ENCODE measurements at regions not wholly inside any gene's neighbourhood (a gene's known extent, or its start where the extent isn't known, plus 50 kb on each side); places are given as distances from the start of the nearest gene placed in this dataset.

- H3K9ac ChIP-seq (ENCODE audit: low read length in 2 of 2) = no peak overlapping the region
- H3K9me3 ChIP-seq (ENCODE audit: control insufficient read depth in 2 of 2, low read length in 2 of 2) = no peaks in the 10 kb centered on the region
- H3K27me3 ChIP-seq (ENCODE audit: control insufficient read depth in 1 of 2, insufficient read depth in 2 of 2, low read length in 2 of 2) = no peaks in the 10 kb centered on the region
- no peak overlapping the region for H3K27ac ChIP-seq (ENCODE audit: low read length)
- H3K36me3 ChIP-seq (ENCODE audit: control insufficient read depth in 2 of 2, insufficient read depth in 2 of 2, low read length in 2 of 2) = no peaks in the 10 kb centered on the region
- no peaks in the 10 kb centered on the region for H3K4me1 ChIP-seq (ENCODE audit: control insufficient read depth, insufficient read depth, low read length)
- H3K4me3 ChIP-seq (ENCODE audit: low read length in 2 of 2) = no peak overlapping the region
Measured at GRCh38 chr18:38619129-38619528, 1053.5 kb upstream of the CELF4 start.

GRCh38 chr18:38616306-38616705, 1050.7 kb upstream of the CELF4 start:
- Histone ChIP-seq H3K4me1 (ENCODE audit: control insufficient read depth, insufficient read depth, low read length) (no peaks in the 10 kb centered on the region), H3K27me3 (ENCODE audit: control insufficient read depth in 1 of 2, insufficient read depth in 2 of 2, low read length in 2 of 2) (no peaks in the 10 kb centered on the region), H3K27ac (ENCODE audit: low read length) (no peak overlapping the region), H3K4me3 (ENCODE audit: low read length in 2 of 2) (no peak overlapping the region), H3K36me3 (ENCODE audit: control insufficient read depth in 2 of 2, insufficient read depth in 2 of 2, low read length in 2 of 2) (no peaks in the 10 kb centered on the region), H3K9ac (ENCODE audit: low read length in 2 of 2) (no peak overlapping the region), H3K9me3 (ENCODE audit: control insufficient read depth in 2 of 2, low read length in 2 of 2) (no peaks in the 10 kb centered on the region)

GRCh38 chr18:38612904-38613303, 1047.3 kb upstream of the CELF4 start:
- no peak overlapping the region for H3K9ac ChIP-seq (ENCODE audit: low read length in 2 of 2)
- no peak overlapping the region for H3K27ac ChIP-seq (ENCODE audit: low read length)
- no peaks in the 10 kb centered on the region for H3K36me3 ChIP-seq (ENCODE audit: control insufficient read depth in 2 of 2, insufficient read depth in 2 of 2, low read length in 2 of 2)
- H3K4me3 ChIP-seq (ENCODE audit: low read length in 2 of 2) = no peak overlapping the region
- H3K27me3 ChIP-seq (ENCODE audit: control insufficient read depth in 1 of 2, insufficient read depth in 2 of 2, low read length in 2 of 2) = no peaks in the 10 kb centered on the region
- H3K9me3 ChIP-seq (ENCODE audit: control insufficient read depth in 2 of 2, low read length in 2 of 2) = no peaks in the 10 kb centered on the region
- H3K4me1 ChIP-seq (ENCODE audit: control insufficient read depth, insufficient read depth, low read length) = no peaks in the 10 kb centered on the region

- H3K27ac ChIP-seq (ENCODE audit: low read length) = no peak overlapping the region
- H3K4me3 ChIP-seq (ENCODE audit: low read length in 2 of 2) = no peak overlapping the region
- H3K9me3 ChIP-seq (ENCODE audit: control insufficient read depth in 2 of 2, low read length in 2 of 2) = no peaks in the 10 kb centered on the region
- H3K4me1 ChIP-seq (ENCODE audit: control insufficient read depth, insufficient read depth, low read length) = no peaks in the 10 kb centered on the region
- H3K9ac ChIP-seq (ENCODE audit: low read length in 2 of 2) = no peak overlapping the region
- no peaks in the 10 kb centered on the region for H3K36me3 ChIP-seq (ENCODE audit: control insufficient read depth in 2 of 2, insufficient read depth in 2 of 2, low read length in 2 of 2)
- H3K27me3 ChIP-seq (ENCODE audit: control insufficient read depth in 1 of 2, insufficient read depth in 2 of 2, low read length in 2 of 2) = no peaks in the 10 kb centered on the region
Measured at GRCh38 chr18:38611036-38611964, 1045.7 kb upstream of the CELF4 start.

- no peak overlapping the region for H3K9ac ChIP-seq (ENCODE audit: low read length in 2 of 2)
Measured at GRCh38 chr18:38606841-38607240, 1041.2 kb upstream of the CELF4 start.

GRCh38 chr18:38602341-38602740, 1036.7 kb upstream of the CELF4 start:
- Histone ChIP-seq H3K4me3 (ENCODE audit: low read length in 2 of 2) (no peak overlapping the region), H3K27me3 (ENCODE audit: control insufficient read depth in 1 of 2, insufficient read depth in 2 of 2, low read length in 2 of 2) (no peaks in the 10 kb centered on the region), H3K9me3 (ENCODE audit: control insufficient read depth in 2 of 2, low read length in 2 of 2) (no peaks in the 10 kb centered on the region), H3K27ac (ENCODE audit: low read length) (no peak overlapping the region), H3K9ac (ENCODE audit: low read length in 2 of 2) (no peak overlapping the region), H3K4me1 (ENCODE audit: control insufficient read depth, insufficient read depth, low read length) (no peaks in the 10 kb centered on the region), H3K36me3 (ENCODE audit: control insufficient read depth in 2 of 2, insufficient read depth in 2 of 2, low read length in 2 of 2) (no peaks in the 10 kb centered on the region)

More at GRCh38 chr18:38606841-38607240, 1041.2 kb upstream of the CELF4 start:
- Histone ChIP-seq H3K9me3 (ENCODE audit: control insufficient read depth in 2 of 2, low read length in 2 of 2) (no peaks in the 10 kb centered on the region), H3K36me3 (ENCODE audit: control insufficient read depth in 2 of 2, insufficient read depth in 2 of 2, low read length in 2 of 2) (no peaks in the 10 kb centered on the region), H3K27me3 (ENCODE audit: control insufficient read depth in 1 of 2, insufficient read depth in 2 of 2, low read length in 2 of 2) (no peaks in the 10 kb centered on the region), H3K4me3 (ENCODE audit: low read length in 2 of 2) (no peak overlapping the region), H3K4me1 (ENCODE audit: control insufficient read depth, insufficient read depth, low read length) (no peaks in the 10 kb centered on the region), H3K27ac (ENCODE audit: low read length) (no peak overlapping the region)

GRCh38 chr18:38587571-38587970, 1022.0 kb upstream of the CELF4 start:
- no peaks in the 10 kb centered on the region for H3K9me3 ChIP-seq (ENCODE audit: control insufficient read depth in 2 of 2, low read length in 2 of 2)
- H3K9ac ChIP-seq (ENCODE audit: low read length in 2 of 2) = no peak overlapping the region
- no peaks in the 10 kb centered on the region for H3K27me3 ChIP-seq (ENCODE audit: control insufficient read depth in 1 of 2, insufficient read depth in 2 of 2, low read length in 2 of 2)
- no peak overlapping the region for H3K4me3 ChIP-seq (ENCODE audit: low read length in 2 of 2)
- H3K4me1 ChIP-seq (ENCODE audit: control insufficient read depth, insufficient read depth, low read length) = no peaks in the 10 kb centered on the region
- no peaks in the 10 kb centered on the region for H3K36me3 ChIP-seq (ENCODE audit: control insufficient read depth in 2 of 2, insufficient read depth in 2 of 2, low read length in 2 of 2)
- H3K27ac ChIP-seq (ENCODE audit: low read length) = no peak overlapping the region

GRCh38 chr18:38586327-38586726, 1020.7 kb upstream of the CELF4 start:
- H3K9ac ChIP-seq (ENCODE audit: low read length in 2 of 2) = no peak overlapping the region
- no peak overlapping the region for H3K4me3 ChIP-seq (ENCODE audit: low read length in 2 of 2)
- no peaks in the 10 kb centered on the region for H3K36me3 ChIP-seq (ENCODE audit: control insufficient read depth in 2 of 2, insufficient read depth in 2 of 2, low read length in 2 of 2)
- H3K27ac ChIP-seq (ENCODE audit: low read length) = no peak overlapping the region
- no peaks in the 10 kb centered on the region for H3K4me1 ChIP-seq (ENCODE audit: control insufficient read depth, insufficient read depth, low read length)
- H3K9me3 ChIP-seq (ENCODE audit: control insufficient read depth in 2 of 2, low read length in 2 of 2) = no peaks in the 10 kb centered on the region
- H3K27me3 ChIP-seq (ENCODE audit: control insufficient read depth in 1 of 2, insufficient read depth in 2 of 2, low read length in 2 of 2) = no peaks in the 10 kb centered on the region

- no peaks in the 10 kb centered on the region for H3K27me3 ChIP-seq (ENCODE audit: control insufficient read depth in 1 of 2, insufficient read depth in 2 of 2, low read length in 2 of 2)
- no peaks in the 10 kb centered on the region for H3K9me3 ChIP-seq (ENCODE audit: control insufficient read depth in 2 of 2, low read length in 2 of 2)
- no peak overlapping the region for H3K9ac ChIP-seq (ENCODE audit: low read length in 2 of 2)
- no peaks in the 10 kb centered on the region for H3K36me3 ChIP-seq (ENCODE audit: control insufficient read depth in 2 of 2, insufficient read depth in 2 of 2, low read length in 2 of 2)
- H3K4me3 ChIP-seq (ENCODE audit: low read length in 2 of 2) = no peak overlapping the region
- no peaks in the 10 kb centered on the region for H3K4me1 ChIP-seq (ENCODE audit: control insufficient read depth, insufficient read depth, low read length)
- H3K27ac ChIP-seq (ENCODE audit: low read length) = no peak overlapping the region
Measured at GRCh38 chr18:38579764-38580163, 1014.2 kb upstream of the CELF4 start.

- no peaks in the 10 kb centered on the region for H3K9me3 ChIP-seq (ENCODE audit: control insufficient read depth in 2 of 2, low read length in 2 of 2)
- H3K27ac ChIP-seq (ENCODE audit: low read length) = no peak overlapping the region
- H3K4me1 ChIP-seq (ENCODE audit: control insufficient read depth, insufficient read depth, low read length) = no peaks in the 10 kb centered on the region
- no peak overlapping the region for H3K9ac ChIP-seq (ENCODE audit: low read length in 2 of 2)
- no peak overlapping the region for H3K4me3 ChIP-seq (ENCODE audit: low read length in 2 of 2)
- H3K36me3 ChIP-seq (ENCODE audit: control insufficient read depth in 2 of 2, insufficient read depth in 2 of 2, low read length in 2 of 2) = no peaks in the 10 kb centered on the region
- H3K27me3 ChIP-seq (ENCODE audit: control insufficient read depth in 1 of 2, insufficient read depth in 2 of 2, low read length in 2 of 2) = no peaks in the 10 kb centered on the region
Measured at GRCh38 chr18:38576916-38577315, 1011.3 kb upstream of the CELF4 start.

GRCh38 chr18:38576349-38576748, 1010.8 kb upstream of the CELF4 start:
- H3K9ac ChIP-seq (ENCODE audit: low read length in 2 of 2) = no peak overlapping the region
- no peaks in the 10 kb centered on the region for H3K27me3 ChIP-seq (ENCODE audit: control insufficient read depth in 1 of 2, insufficient read depth in 2 of 2, low read length in 2 of 2)
- H3K36me3 ChIP-seq (ENCODE audit: control insufficient read depth in 2 of 2, insufficient read depth in 2 of 2, low read length in 2 of 2) = no peaks in the 10 kb centered on the region
- H3K9me3 ChIP-seq (ENCODE audit: control insufficient read depth in 2 of 2, low read length in 2 of 2) = no peaks in the 10 kb centered on the region
- no peak overlapping the region for H3K27ac ChIP-seq (ENCODE audit: low read length)
- H3K4me3 ChIP-seq (ENCODE audit: low read length in 2 of 2) = no peak overlapping the region
- no peaks in the 10 kb centered on the region for H3K4me1 ChIP-seq (ENCODE audit: control insufficient read depth, insufficient read depth, low read length)

All from stomach smooth muscle (tissue), 2 donors.